ENCODE measurements at regions not wholly inside any gene's neighbourhood (a gene's known extent, or its start where the extent isn't known, plus 50 kb on each side); places are given as distances from the start of the nearest gene placed in this dataset.

DNA sequence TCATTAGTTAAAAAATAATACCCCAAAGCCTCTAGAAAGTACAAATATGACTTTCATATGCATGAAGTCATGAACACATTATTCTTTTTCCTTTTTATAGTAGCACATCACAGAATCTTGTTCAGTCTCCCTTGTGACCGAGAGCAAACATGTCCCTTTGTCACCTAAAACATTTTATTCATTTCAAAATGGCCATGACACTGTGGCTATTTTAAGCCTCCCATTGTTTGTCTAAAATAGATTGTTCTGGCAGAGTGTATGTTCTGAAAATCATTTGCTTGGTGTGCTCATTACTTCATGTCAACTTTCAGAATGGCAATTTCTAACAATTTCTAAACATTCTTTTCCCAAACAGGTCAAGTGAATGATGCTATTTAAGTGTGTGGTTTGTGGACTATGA lies 865.0 kb downstream of the JRKL start:
- H3K23me2 ChIP-seq (ENCODE audit: insufficient read length, low read depth, low read length, poor library complexity, severe bottlenecking): no peaks in the 10 kb centered on the region
- WGBS (ENCODE audit: extremely low coverage, insufficient read length, low lambda C conversion rate): no CpG with 5 or more reads among the region's 1 CpG
- H4K5ac ChIP-seq (ENCODE audit: insufficient read length, low read depth, low read length): no peak overlapping the region
- no peaks in the 10 kb centered on the region for H3K27me3 Mint-ChIP-seq (ENCODE audit: low read depth)
- no peaks in the 10 kb centered on the region for H3K9me3 ChIP-seq (ENCODE audit: control insufficient read depth, low read depth, low read length)
- no peak overlapping the region for H3K23ac ChIP-seq (ENCODE audit: insufficient read length, low read depth, low read length)
- DNase-seq: no peak
- no peaks in the 10 kb centered on the region for H3K27me3 ChIP-seq (ENCODE audit: insufficient read depth, low read length)
- H3K79me1 ChIP-seq (ENCODE audit: insufficient read depth, low read depth, low read length, poor library complexity, severe bottlenecking): no peaks in the 10 kb centered on the region
- no peak overlapping the region for H2BK5ac ChIP-seq (ENCODE audit: insufficient read length, low read length)
- no peak overlapping the region for H4K91ac ChIP-seq (ENCODE audit: insufficient read length, low read depth, low read length)
- H3K4me1 Mint-ChIP-seq: no peaks in the 10 kb centered on the region
- TF ChIP-seq, protein P1, sequence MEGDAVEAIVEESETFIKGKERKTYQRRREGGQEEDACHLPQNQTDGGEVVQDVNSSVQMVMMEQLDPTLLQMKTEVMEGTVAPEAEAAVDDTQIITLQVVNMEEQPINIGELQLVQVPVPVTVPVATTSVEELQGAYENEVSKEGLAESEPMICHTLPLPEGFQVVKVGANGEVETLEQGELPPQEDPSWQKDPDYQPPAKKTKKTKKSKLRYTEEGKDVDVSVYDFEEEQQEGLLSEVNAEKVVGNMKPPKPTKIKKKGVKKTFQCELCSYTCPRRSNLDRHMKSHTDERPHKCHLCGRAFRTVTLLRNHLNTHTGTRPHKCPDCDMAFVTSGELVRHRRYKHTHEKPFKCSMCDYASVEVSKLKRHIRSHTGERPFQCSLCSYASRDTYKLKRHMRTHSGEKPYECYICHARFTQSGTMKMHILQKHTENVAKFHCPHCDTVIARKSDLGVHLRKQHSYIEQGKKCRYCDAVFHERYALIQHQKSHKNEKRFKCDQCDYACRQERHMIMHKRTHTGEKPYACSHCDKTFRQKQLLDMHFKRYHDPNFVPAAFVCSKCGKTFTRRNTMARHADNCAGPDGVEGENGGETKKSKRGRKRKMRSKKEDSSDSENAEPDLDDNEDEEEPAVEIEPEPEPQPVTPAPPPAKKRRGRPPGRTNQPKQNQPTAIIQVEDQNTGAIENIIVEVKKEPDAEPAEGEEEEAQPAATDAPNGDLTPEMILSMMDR (conservative IDR thresholded peaks at IDR 0.05): no peak
- no peak overlapping the region for H2BK120ac ChIP-seq (ENCODE audit: low read depth, low read length, poor library complexity, severe bottlenecking)
- H4K20me1 ChIP-seq (ENCODE audit: control insufficient read depth, insufficient read depth, insufficient read length): no peaks in the 10 kb centered on the region
- H3K79me2 ChIP-seq (ENCODE audit: insufficient read depth, low read length): no peaks in the 10 kb centered on the region
- H2BK12ac ChIP-seq (ENCODE audit: insufficient read length, low read depth, low read length): no peak overlapping the region
- H2BK20ac ChIP-seq (ENCODE audit: low read depth, low read length, poor library complexity, severe bottlenecking): no peak overlapping the region
- no peak overlapping the region for H3K56ac ChIP-seq (ENCODE audit: insufficient read length, low read depth, low read length)
- H3K27ac ChIP-seq (ENCODE audit: insufficient read length, low read depth, low read length): no peak overlapping the region
- no peak overlapping the region for H2AK5ac ChIP-seq (ENCODE audit: insufficient read length, low read length)
- no peaks in the 10 kb centered on the region; a peak in 1 of 7 replicates for H3K36me3 Mint-ChIP-seq (ENCODE audit: insufficient read depth in 1 of 3, low read depth in 3 of 3)
- no peaks in the 10 kb centered on the region for H3K9me3 Mint-ChIP-seq
- no peak overlapping the region for H3K18ac ChIP-seq (ENCODE audit: insufficient read length, low read depth, low read length)
- H3T11ph ChIP-seq (ENCODE audit: low read length): no peak overlapping the region
- H4K8ac ChIP-seq (replicated peaks; ENCODE audit: insufficient read length, low read depth, low read length): no peak overlapping the region
- H3K4me2 ChIP-seq (ENCODE audit: insufficient read depth, insufficient read length, low read length): no peak overlapping the region
- H2BK15ac ChIP-seq (ENCODE audit: low read depth, low read length): no peak overlapping the region
- H3K9ac ChIP-seq (ENCODE audit: extremely low read depth, insufficient read length, low read length): no peak overlapping the region
- no peak overlapping the region for H3K4me3 Mint-ChIP-seq
- no peak overlapping the region for H3K4ac ChIP-seq (ENCODE audit: low read depth, low read length)
- no peaks in the 10 kb centered on the region for H3K4me1 ChIP-seq (ENCODE audit: insufficient read depth, low read length)
- no peak overlapping the region for H3K27ac Mint-ChIP-seq
- H3K14ac ChIP-seq (ENCODE audit: insufficient read depth, low read length): no peak overlapping the region
- H2AFZ ChIP-seq (ENCODE audit: low read length): no peak overlapping the region
